Thyroid gland (tissue), 4 donors: ENCODE measurements at regions not wholly inside any gene's neighbourhood (a gene's known extent, or its start where the extent isn't known, plus 50 kb on each side); places are given as distances from the start of the nearest gene placed in this dataset.

Experiments
- DNase-seq, 2 donors: peaks; one replicate each; pipeline ENCODE4 v3.0.0-alpha.2; 2019
- H3K27ac ChIP-seq, 3 donors: fragments of 200-600 bp; sonication (generic); 1 replicate in 2 of 3; 2 replicates in 1 of 3; pipeline ENCODE4 v1.5.1; 2016 to 2019; ENCODE audit warnings: mild to moderate bottlenecking in 1 of 3, moderate library complexity in 1 of 3
- H3K27me3 ChIP-seq: fragments of 200-600 bp; sonication (generic); one replicate; pipeline ENCODE4 v1.5.1; 2019
- H3K36me3 ChIP-seq, 2 donors: fragments of 200-600 bp; sonication (generic); one replicate each; pipeline ENCODE4 v1.5.1; 2016 to 2019
- H3K4me1 ChIP-seq, 2 donors: fragments of 200-600 bp; sonication (generic); one replicate each; pipeline ENCODE4 v1.5.1; 2017 to 2019
- H3K4me3 ChIP-seq, 3 donors: fragments of 200-600 bp; sonication (generic); replicated peaks in 1 of 3; 1 replicate in 2 of 3; 2 replicates in 1 of 3; pipeline ENCODE4 v1.5.1; 2016; ENCODE audit warnings: mild to moderate bottlenecking in 1 of 3
- H3K9me3 ChIP-seq: fragments of 200-600 bp; sonication (generic); one replicate; pipeline ENCODE4 v1.5.1; 2017
- CTCF ChIP-seq, 6 experiments: fragments of 200-600 bp in 3 of 6; fragments of 450-650 bp in 3 of 6; sonication (generic) in 3 of 6; IDR thresholded peaks; one replicate each; pipeline ENCODE4 v1.5.1; 2016 to 2019; ENCODE audit warnings: antibody characterized with exemption in 6 of 6, mild to moderate bottlenecking in 2 of 6, inconsistent platforms in 1 of 6, moderate library complexity in 1 of 6
- POLR2A ChIP-seq, 2 donors: fragments of 450-650 bp; IDR thresholded peaks; one replicate each; pipeline ENCODE4 v1.6.1; 2017; ENCODE audit warnings: antibody characterized with exemption in 2 of 2, mild to moderate bottlenecking in 2 of 2, moderate library complexity in 1 of 2
- WGBS, 2 donors: methylation state at CpG; one replicate each; pipeline ENCODE4 v1.1.5; 2017; 5-methylcytosine and 5-hydroxymethylcytosine counted together
- intact Hi-C: fragments of 100-400 bp; cut with DNase I; formaldehyde crosslinking; loops from one replicate; pipeline ENCODE4 v1.15.1; 2023

DNA sequence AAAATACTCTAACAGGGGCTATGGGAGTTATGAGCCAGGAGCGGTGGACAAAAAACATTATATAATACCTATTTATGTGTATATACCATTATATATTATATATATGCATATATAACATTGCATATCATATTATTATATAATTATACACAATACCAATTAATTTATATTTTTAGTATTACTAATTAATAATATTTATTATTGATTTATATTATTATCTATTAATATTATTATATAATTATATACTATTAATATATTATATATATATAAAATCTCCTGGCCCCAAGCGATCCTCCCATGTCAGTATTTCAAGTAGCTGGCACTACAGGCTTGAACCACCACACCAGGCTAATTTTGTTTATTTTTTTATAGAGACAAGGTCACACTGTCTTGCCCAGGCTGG is 73.8 kb upstream of the JADE1 start:
- DNase-seq = no peak
- 95 to 98% methylated on average over 2 of the region's 2 CpGs for WGBS, 2 donors
- Histone ChIP-seq H3K36me3 (no peaks in the 10 kb centered on the region), H3K9me3 (no peaks in the 10 kb centered on the region), H3K27me3 (no peaks in the 10 kb centered on the region), H3K4me1 (peaks cover 0 to 5% of the 10 kb centered on the region in 2 donors), H3K27ac (no peak overlapping the region), H3K4me3 (no peak overlapping the region)
- TF ChIP-seq POLR2A (IDR thresholded peaks at IDR 0.05) (no peak), CTCF (IDR thresholded peaks at IDR 0.05) (no peak)
- intact Hi-C loops = no loop called here

DNA sequence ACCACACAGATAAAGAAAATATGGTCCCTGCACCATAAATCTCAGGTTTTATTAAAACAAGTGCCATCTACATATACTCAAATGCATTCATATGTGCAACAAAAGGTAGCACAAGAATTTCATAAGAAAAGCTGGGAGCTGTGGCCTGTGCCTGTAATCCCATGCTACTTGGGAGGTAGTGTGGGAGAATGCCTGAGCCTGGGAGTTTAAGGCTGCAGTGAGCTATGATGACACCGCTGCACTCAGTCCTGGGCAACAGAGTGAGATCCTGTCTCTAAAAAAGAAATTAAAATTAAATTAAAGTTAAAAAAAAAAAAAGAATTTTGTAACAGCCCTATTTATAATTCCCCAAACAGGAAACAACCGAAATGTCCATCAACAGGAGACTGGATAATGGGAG is 81.3 kb upstream of the JADE1 start:
- Histone ChIP-seq H3K4me3 (no peak overlapping the region), H3K27ac (no peak overlapping the region), H3K36me3 (no peaks in the 10 kb centered on the region), H3K4me1 (peaks cover 0 to 5% of the 10 kb centered on the region in 2 donors), H3K27me3 (no peaks in the 10 kb centered on the region), H3K9me3 (no peaks in the 10 kb centered on the region)
- intact Hi-C loops = no loop called here
- TF ChIP-seq POLR2A (IDR thresholded peaks at IDR 0.05) (no peak), CTCF (IDR thresholded peaks at IDR 0.05) (no peak)
- DNase-seq = no peak
- 92 to 96% methylated on average over 2 of the region's 2 CpGs for WGBS, 2 donors

- no peak for DNase-seq
- Histone ChIP-seq H3K4me3 (no peak overlapping the region), H3K27me3 (no peaks in the 10 kb centered on the region), H3K27ac (no peak overlapping the region), H3K36me3 (no peaks in the 10 kb centered on the region), H3K9me3 (no peaks in the 10 kb centered on the region), H3K4me1 (peaks cover 0 to 3% of the 10 kb centered on the region in 2 donors)
- TF ChIP-seq POLR2A (IDR thresholded peaks at IDR 0.05) (no peak), CTCF (IDR thresholded peaks at IDR 0.05) (no peak)
- intact Hi-C loops = no loop called here
These were observed 81.8 kb upstream of the JADE1 start for GRCh38 chr4:128727658-128728057.

DNA sequence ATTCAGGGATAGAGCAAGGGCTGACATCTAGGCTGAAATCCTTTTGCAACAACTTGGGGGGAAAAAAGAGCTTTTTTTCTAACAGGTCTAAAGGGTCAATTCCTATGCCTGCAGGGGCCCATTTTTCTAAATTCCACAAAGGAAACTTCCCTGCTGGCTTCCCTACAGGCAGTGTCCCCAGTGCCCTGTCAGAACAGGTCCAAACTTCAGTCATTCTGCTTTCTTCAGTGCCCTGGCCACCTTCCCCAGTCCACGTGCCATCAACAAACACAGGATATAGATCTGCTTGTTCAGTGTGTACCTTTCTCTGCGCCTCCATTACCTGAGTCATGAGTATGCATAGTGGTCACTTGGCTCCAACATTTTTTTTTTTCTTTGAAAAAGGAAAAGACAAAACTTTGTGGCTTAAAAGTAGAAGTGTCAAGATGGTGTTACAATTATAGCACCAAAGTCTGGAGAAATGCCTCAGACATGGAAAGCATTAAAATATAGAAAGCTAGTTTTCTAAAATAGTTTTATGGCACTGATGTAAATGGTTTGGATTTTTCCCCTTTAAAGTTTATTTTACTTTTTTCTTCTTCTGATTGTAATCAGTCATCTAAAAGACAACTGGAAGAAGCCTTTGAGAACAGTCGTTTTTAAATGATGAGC is 84.0 kb upstream of the JADE1 start:
- WGBS, 2 donors = 40 to 53% methylated on average over 3 of the region's 3 CpGs
- Histone ChIP-seq H3K4me1 (no peaks in the 10 kb centered on the region), H3K36me3 (no peaks in the 10 kb centered on the region), H3K4me3 (no peak overlapping the region), H3K9me3 (no peaks in the 10 kb centered on the region), H3K27ac (no peak overlapping the region), H3K27me3 (no peaks in the 10 kb centered on the region)
- intact Hi-C loops = no loop called here
- TF ChIP-seq CTCF (IDR thresholded peaks at IDR 0.05) (no peak), POLR2A (IDR thresholded peaks at IDR 0.05) (no peak)
- DNase-seq = no peak

- Histone ChIP-seq H3K4me3 (no peak overlapping the region), H3K27ac (no peak overlapping the region), H3K36me3 (no peaks in the 10 kb centered on the region), H3K27me3 (no peaks in the 10 kb centered on the region), H3K9me3 (no peaks in the 10 kb centered on the region), H3K4me1 (peaks cover 6 to 14% of the 10 kb centered on the region in 2 donors)
- DNase-seq = no peak
- 94 to 95% methylated on average over 2 of the region's 2 CpGs for WGBS, 2 donors
- intact Hi-C loops = no loop called here
- no peak for TF ChIP-seq CTCF (IDR thresholded peaks at IDR 0.05)
- TF ChIP-seq POLR2A (IDR thresholded peaks at IDR 0.05) = no peak
These were observed 86.6 kb upstream of the JADE1 start for GRCh38 chr4:128722911-128723310.
